Left lung (tissue), 4 donors: ENCODE measurements at regions not wholly inside any gene's neighbourhood (a gene's known extent, or its start where the extent isn't known, plus 50 kb on each side); places are given as distances from the start of the nearest gene placed in this dataset.

Experiments used
- ATAC-seq: fragments of 200-7000 bp; cut with Tn5 transposase; one replicate; pipeline ENCODE4 v1.9.1; 2020; ENCODE audit warnings: moderate library complexity
- DNase-seq, 4 donors: peaks; one replicate each; pipeline ENCODE4 v3.0.0-alpha.2; 2013 to 2020
- H3K27ac ChIP-seq, 2 donors: fragments of 200-600 bp; sonication (generic) in 1 of 2; one replicate each; pipeline versions ENCODE4 v1.5.0 to v1.8.0; 2020 to 2021
- H3K27me3 ChIP-seq, 2 donors: fragments of 200-600 bp; sonication (generic) in 1 of 2; one replicate each; pipeline versions ENCODE4 v1.5.0 to v1.8.0; 2020 to 2021
- H3K36me3 ChIP-seq, 2 donors: fragments of 200-600 bp; sonication (generic) in 1 of 2; one replicate each; pipeline versions ENCODE4 v1.5.0 to v1.8.0; 2020 to 2021
- H3K4me1 ChIP-seq, 2 donors: fragments of 200-600 bp; one replicate each; pipeline ENCODE4 v1.8.0; 2021
- H3K4me3 ChIP-seq, 2 donors: fragments of 200-600 bp; sonication (generic) in 1 of 2; one replicate each; pipeline versions ENCODE4 v1.5.0 to v1.8.0; 2020 to 2021; ENCODE audit warnings: mild to moderate bottlenecking in 1 of 2
- H3K9me3 ChIP-seq, 2 donors: fragments of 200-600 bp; sonication (generic) in 1 of 2; one replicate each; pipeline versions ENCODE4 v1.5.0 to v1.8.0; 2020 to 2021
- intact Hi-C, 2 donors: fragments of 100-400 bp; cut with DNase I; formaldehyde crosslinking; loops; one replicate each; pipeline versions ENCODE4 v1.11.2 to v1.14.2; 2022
- TF ChIP-seq, protein P1 (sequence below), 2 donors: fragments of 200-600 bp; sonication (generic) in 1 of 2; IDR thresholded peaks; one replicate each; pipeline versions ENCODE4 v1.5.0 to v1.8.0; 2021; ENCODE audit warnings: antibody characterized with exemption in 2 of 2
- donor health status: DM: no; HTN: yes; CAD: no.
- donor health status: DM: no; HTN: no; CAD: no.

DNA sequence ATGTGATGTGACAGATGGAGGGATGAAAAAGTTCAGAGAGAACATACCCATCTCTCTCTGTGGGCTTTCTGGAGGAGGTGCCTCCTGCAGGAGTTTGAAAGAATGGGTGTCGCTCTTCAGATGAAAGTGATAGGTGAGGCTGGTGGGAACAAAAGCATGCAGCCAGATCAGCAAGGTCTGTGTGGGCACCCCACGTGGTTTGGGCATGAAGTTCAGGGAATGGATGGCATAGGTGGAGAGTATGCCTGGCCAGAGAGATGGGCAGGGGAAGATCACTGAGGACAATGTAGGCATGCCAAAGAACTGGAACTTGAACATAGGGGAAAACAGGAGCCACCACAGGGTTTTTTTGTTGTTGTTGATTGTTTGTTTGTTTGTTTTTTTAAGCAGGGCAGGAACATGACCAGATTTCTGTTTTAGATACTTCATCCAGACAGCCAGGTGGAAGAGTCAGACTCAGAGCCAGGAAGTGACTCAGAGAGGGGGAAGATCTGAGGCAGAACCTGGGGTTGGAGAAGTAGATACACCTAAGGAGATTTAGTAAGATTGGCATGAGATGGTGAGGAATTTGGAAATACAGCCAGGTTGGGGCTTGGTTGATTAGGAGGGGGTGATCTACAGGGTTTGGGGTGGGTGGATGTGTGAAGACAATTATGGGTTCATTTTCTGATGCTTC lies 64.8 kb upstream of the CLSTN2 start:
- Histone ChIP-seq H3K27me3 (no peaks in the 10 kb centered on the region), H3K9me3 (no peaks in the 10 kb centered on the region), H3K36me3 (no peaks in the 10 kb centered on the region), H3K4me1 (no peaks in the 10 kb centered on the region), H3K4me3 (no peak overlapping the region), H3K27ac (no peak overlapping the region)
- intact Hi-C loops = no loop called here
- TF ChIP-seq, protein P1, sequence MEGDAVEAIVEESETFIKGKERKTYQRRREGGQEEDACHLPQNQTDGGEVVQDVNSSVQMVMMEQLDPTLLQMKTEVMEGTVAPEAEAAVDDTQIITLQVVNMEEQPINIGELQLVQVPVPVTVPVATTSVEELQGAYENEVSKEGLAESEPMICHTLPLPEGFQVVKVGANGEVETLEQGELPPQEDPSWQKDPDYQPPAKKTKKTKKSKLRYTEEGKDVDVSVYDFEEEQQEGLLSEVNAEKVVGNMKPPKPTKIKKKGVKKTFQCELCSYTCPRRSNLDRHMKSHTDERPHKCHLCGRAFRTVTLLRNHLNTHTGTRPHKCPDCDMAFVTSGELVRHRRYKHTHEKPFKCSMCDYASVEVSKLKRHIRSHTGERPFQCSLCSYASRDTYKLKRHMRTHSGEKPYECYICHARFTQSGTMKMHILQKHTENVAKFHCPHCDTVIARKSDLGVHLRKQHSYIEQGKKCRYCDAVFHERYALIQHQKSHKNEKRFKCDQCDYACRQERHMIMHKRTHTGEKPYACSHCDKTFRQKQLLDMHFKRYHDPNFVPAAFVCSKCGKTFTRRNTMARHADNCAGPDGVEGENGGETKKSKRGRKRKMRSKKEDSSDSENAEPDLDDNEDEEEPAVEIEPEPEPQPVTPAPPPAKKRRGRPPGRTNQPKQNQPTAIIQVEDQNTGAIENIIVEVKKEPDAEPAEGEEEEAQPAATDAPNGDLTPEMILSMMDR (IDR thresholded peaks at IDR 0.05) = no peak
- ATAC-seq = no peak
- DNase-seq = no peak

DNA sequence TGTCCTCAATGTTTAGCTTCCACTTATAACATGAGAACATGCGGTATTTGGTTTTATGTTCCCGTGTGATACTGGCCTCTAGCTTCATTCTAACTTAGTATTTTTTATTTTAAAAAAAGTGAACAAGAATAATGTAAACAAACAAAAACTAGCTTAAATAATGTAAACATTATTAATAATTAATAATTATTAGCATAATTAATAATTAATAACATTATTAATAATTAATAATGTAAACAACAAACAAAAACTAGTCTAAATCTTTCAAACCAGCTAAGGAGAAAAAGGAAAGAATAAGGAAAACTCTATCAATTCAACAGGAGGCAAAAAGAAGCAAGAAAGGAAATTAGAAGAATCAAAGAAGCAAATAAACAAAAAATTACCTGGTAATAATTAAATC lies 66.2 kb upstream of the CLSTN2 start:
- Histone ChIP-seq H3K4me1 (no peaks in the 10 kb centered on the region), H3K27ac (no peak overlapping the region), H3K4me3 (no peak overlapping the region), H3K9me3 (no peaks in the 10 kb centered on the region), H3K36me3 (no peaks in the 10 kb centered on the region), H3K27me3 (no peaks in the 10 kb centered on the region)
- TF ChIP-seq, protein P1 (IDR thresholded peaks at IDR 0.05) = no peak
- intact Hi-C loops = no loop called here
- ATAC-seq (no peak), DNase-seq (no peak)

- H3K4me3 ChIP-seq = no peak overlapping the region
- no peaks in the 10 kb centered on the region for H3K27me3 ChIP-seq
- no peaks in the 10 kb centered on the region for H3K4me1 ChIP-seq
- H3K27ac ChIP-seq = no peak overlapping the region
- H3K36me3 ChIP-seq = no peaks in the 10 kb centered on the region
- intact Hi-C loops = no loop called here
- ATAC-seq (no peak), DNase-seq (no peak)
- TF ChIP-seq, protein P1 (IDR thresholded peaks at IDR 0.05) = no peak
- H3K9me3 ChIP-seq = peaks cover 0 to 12% of the 10 kb centered on the region in 2 donors
Measured at GRCh38 chr3:139848660-139849059, 86.3 kb upstream of the CLSTN2 start.

GRCh38 chr3:139846729-139847128 lies 88.3 kb upstream of the CLSTN2 start:
- intact Hi-C loops = no loop called here
- no peak overlapping the region for H3K27ac ChIP-seq
- H3K4me3 ChIP-seq = no peak overlapping the region
- no peaks in the 10 kb centered on the region for H3K4me1 ChIP-seq
- TF ChIP-seq, protein P1 (IDR thresholded peaks at IDR 0.05) = no peak
- no peaks in the 10 kb centered on the region for H3K36me3 ChIP-seq
- ATAC-seq (no peak), DNase-seq (no peak)
- no peaks in the 10 kb centered on the region for H3K27me3 ChIP-seq
- H3K9me3 ChIP-seq = peaks cover 0 to 9% of the 10 kb centered on the region in 2 donors

DNA sequence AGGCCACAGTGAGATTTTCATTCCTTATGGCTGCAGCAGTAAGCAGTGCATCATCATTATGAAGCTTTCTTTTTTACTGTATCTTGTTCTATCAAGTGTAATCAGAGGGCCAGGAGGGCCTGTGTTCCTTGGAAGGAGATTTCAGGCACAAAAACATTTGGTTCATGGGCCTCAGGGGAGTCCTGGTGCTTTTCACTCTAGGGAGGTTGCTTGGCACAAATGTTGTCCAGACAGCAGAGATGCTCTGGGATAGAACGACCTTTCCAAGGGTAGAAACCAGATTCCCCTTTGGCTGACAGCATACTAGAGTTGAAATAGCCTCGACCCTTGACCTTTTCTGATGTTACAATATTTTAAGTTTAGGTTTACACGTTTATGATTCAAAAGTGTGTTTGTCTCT lies 95.3 kb upstream of the CLSTN2 start:
- TF ChIP-seq, protein P1 (IDR thresholded peaks at IDR 0.05) = no peak
- no peaks in the 10 kb centered on the region for H3K4me1 ChIP-seq
- ATAC-seq (no peak), DNase-seq (no peak)
- H3K9me3 ChIP-seq = no peaks in the 10 kb centered on the region
- no peaks in the 10 kb centered on the region for H3K36me3 ChIP-seq
- H3K4me3 ChIP-seq = no peak overlapping the region
- no peaks in the 10 kb centered on the region for H3K27me3 ChIP-seq
- H3K27ac ChIP-seq = no peak overlapping the region
- intact Hi-C loops = no loop called here
